Bronchial epithelial cell (primary cell): ENCODE measurements at regions not wholly inside any gene's neighbourhood (a gene's known extent, or its start where the extent isn't known, plus 50 kb on each side); places are given as distances from the start of the nearest gene placed in this dataset.

ENCODE experiments used
- DNase-seq: peaks from one replicate; pipeline ENCODE4 v3.0.0-alpha.2; 2010; ENCODE audit warnings: low read depth
- FAIRE-seq: peaks from 2 replicates; lab custom pipeline; 2011; peaks lifted over from hg19 to GRCh38; lab: Jason Lieb, UNC
- H3K27me3 ChIP-seq: 2 replicates; pipeline ENCODE4 v1.5.1; 2011; ENCODE audit warnings: low read length; ENCODE audit not compliant: control insufficient read depth, insufficient read depth
- H3K36me3 ChIP-seq: 2 replicates; pipeline ENCODE4 v1.5.1; 2011; ENCODE audit warnings: low read length; ENCODE audit not compliant: control insufficient read depth, insufficient read depth
- H3K4me3 ChIP-seq: 2 replicates; pipeline ENCODE4 v1.5.1; 2011; ENCODE audit warnings: mild to moderate bottlenecking, low read depth, low read length, control low read depth
- CTCF ChIP-seq: IDR thresholded peaks from 2 replicates; pipeline ENCODE4 v1.5.1; 2011; ENCODE audit warnings: mild to moderate bottlenecking, moderate library complexity, low read length, control low read depth, inconsistent platforms; ENCODE audit not compliant: insufficient read depth, severe bottlenecking

- DNase-seq (peak; percentile 49), FAIRE-seq (no peak)
- H3K4me3 ChIP-seq: no peak overlapping the region
- H3K27me3 ChIP-seq: no peaks in the 10 kb centered on the region
- TF ChIP-seq CTCF: no peak
- no peaks in the 10 kb centered on the region for H3K36me3 ChIP-seq
These were observed 239.1 kb upstream of the SETMAR start for GRCh38 chr3:4063916-4064574.

GRCh38 chr3:4065085-4065484, 238.1 kb upstream of the SETMAR start:
- FAIRE-seq (no peak), DNase-seq (no peak)

GRCh38 chr3:4065554-4065953, 237.6 kb upstream of the SETMAR start:
- no peak for FAIRE-seq
- DNase-seq: no peak
- Histone ChIP-seq H3K27me3 (no peaks in the 10 kb centered on the region), H3K4me3 (no peak overlapping the region), H3K36me3 (no peaks in the 10 kb centered on the region)
- no peak for TF ChIP-seq CTCF

More at GRCh38 chr3:4065085-4065484, 238.1 kb upstream of the SETMAR start:
- TF ChIP-seq CTCF: no peak
- Histone ChIP-seq H3K36me3 (no peaks in the 10 kb centered on the region), H3K27me3 (no peaks in the 10 kb centered on the region), H3K4me3 (no peak overlapping the region)

GRCh38 chr3:4067893-4068292, 235.3 kb upstream of the SETMAR start:
- DNase-seq: no peak
- FAIRE-seq: no peak
- H3K4me3 ChIP-seq: no peak overlapping the region
- no peaks in the 10 kb centered on the region for H3K27me3 ChIP-seq
- H3K36me3 ChIP-seq: no peaks in the 10 kb centered on the region
- no peak for TF ChIP-seq CTCF

GRCh38 chr3:4069796-4070195, 233.4 kb upstream of the SETMAR start:
- no peaks in the 10 kb centered on the region for H3K36me3 ChIP-seq
- no peaks in the 10 kb centered on the region for H3K27me3 ChIP-seq
- FAIRE-seq: no peak
- no peak overlapping the region for H3K4me3 ChIP-seq
- DNase-seq: no peak
- no peak for TF ChIP-seq CTCF
